Right lobe of liver (tissue), 6 donors: ENCODE measurements at regions not wholly inside any gene's neighbourhood (a gene's known extent, or its start where the extent isn't known, plus 50 kb on each side); places are given as distances from the start of the nearest gene placed in this dataset.

ENCODE experiments used
- ATAC-seq, 4 donors: fragments of 200-7000 bp; cut with Tn5 transposase; one replicate each; pipeline ENCODE4 v1.9.1; 2020; ENCODE audit warnings: mild to moderate bottlenecking in 4 of 4, moderate library complexity in 4 of 4
- DNase-seq, 3 donors: peaks; one replicate each; pipeline ENCODE4 v3.0.0-alpha.2; 2020
- H3K27ac ChIP-seq, 3 donors: fragments of 200-600 bp; one replicate each; pipeline ENCODE4 v1.8.0; 2022
- H3K27me3 ChIP-seq, 2 donors: fragments of 200-600 bp; one replicate each; pipeline ENCODE4 v1.8.0; 2022
- H3K36me3 ChIP-seq, 4 donors: fragments of 200-600 bp; sonication (generic) in 1 of 4; one replicate each; pipeline versions ENCODE4 v1.5.1 to v1.8.0; 2017 to 2022; ENCODE audit warnings: control low read depth in 1 of 4
- H3K4me1 ChIP-seq, 4 donors: fragments of 200-600 bp; sonication (generic) in 1 of 4; one replicate each; pipeline versions ENCODE4 v1.5.1 to v1.8.0; 2017 to 2022; ENCODE audit warnings: control low read depth in 1 of 4
- H3K4me3 ChIP-seq, 3 donors: fragments of 200-600 bp; one replicate each; pipeline ENCODE4 v1.8.0; 2022
- H3K9me3 ChIP-seq, 4 donors: fragments of 200-600 bp; sonication (generic) in 1 of 4; one replicate each; pipeline versions ENCODE4 v1.5.1 to v1.8.0; 2017 to 2022; ENCODE audit warnings: control low read depth in 1 of 4
- CTCF ChIP-seq, 4 donors: fragments of 200-600 bp in 3 of 4; fragments of 450-650 bp in 1 of 4; IDR thresholded peaks; one replicate each; pipeline versions ENCODE4 v1.5.1 to v1.8.0; 2016 to 2022; ENCODE audit warnings: antibody characterized with exemption in 4 of 4, mild to moderate bottlenecking in 2 of 4
- POLR2A ChIP-seq: fragments of 450-650 bp; IDR thresholded peaks from one replicate; pipeline ENCODE4 v1.6.1; 2017; ENCODE audit warnings: antibody characterized with exemption, mild to moderate bottlenecking
- WGBS: methylation state at CpG from one replicate; pipeline ENCODE4 v1.1.6; 2018; ENCODE audit warnings: low coverage, low lambda C conversion rate; ENCODE audit not compliant: insufficient coverage; ENCODE audit errors: missing lambda C conversion rate; 5-methylcytosine and 5-hydroxymethylcytosine counted together
- intact Hi-C, 2 donors: fragments of 100-400 bp; cut with DNase I; formaldehyde crosslinking; loops; one replicate each; pipeline versions ENCODE4 v1.11.2 to v1.14.1; 2022
- donor health status: DM: no; HTN: yes; CAD: no.
- donor health status: DM: no; HTN: no; CAD: no.
- donor health status: DM: no; HTN: no; CAD: no.
- donor health status: DM: no; HTN: yes; CAD: no.
- donor health status: DM: no; HTN: yes; CAD: no.

DNA sequence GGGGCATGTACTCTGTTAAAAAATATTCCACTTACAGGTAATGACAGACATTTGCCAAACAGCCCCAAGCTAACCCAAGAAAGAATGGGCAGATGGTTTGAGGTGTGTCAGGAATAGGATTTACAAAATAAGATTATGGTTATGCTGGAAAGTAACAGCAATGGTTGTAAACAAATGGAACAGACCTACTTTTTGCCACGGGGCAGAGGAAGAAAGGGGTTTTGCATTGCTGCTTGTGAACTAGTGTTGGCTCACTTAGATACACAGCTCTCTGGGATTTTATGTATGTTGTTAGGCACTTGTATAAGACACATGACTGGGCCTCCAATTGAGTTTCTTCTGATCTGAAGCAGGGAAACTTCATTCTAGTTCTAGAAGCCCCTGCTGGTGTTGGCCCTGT lies 191.5 kb upstream of the GDNF start:
- TF ChIP-seq POLR2A, result no peak
- TF ChIP-seq CTCF (IDR thresholded peaks at IDR 0.05), result no peak
- no peak for ATAC-seq
- H3K36me3 ChIP-seq, result no peaks in the 10 kb centered on the region
- no peak overlapping the region for H3K27ac ChIP-seq
- H3K27me3 ChIP-seq, result no peaks in the 10 kb centered on the region
- no peak overlapping the region for H3K4me3 ChIP-seq
- no peaks in the 10 kb centered on the region for H3K9me3 ChIP-seq
- WGBS, result 60% methylated on average over 1 of the region's 1 CpG
- intact Hi-C loops, result no loop called here
- no peak for DNase-seq
- H3K4me1 ChIP-seq, result no peaks in the 10 kb centered on the region

GRCh38 chr5:38029397-38030065 lies 189.7 kb upstream of the GDNF start:
- H3K4me1 ChIP-seq, result no peaks in the 10 kb centered on the region
- DNase-seq, result no peak
- no peak overlapping the region for H3K4me3 ChIP-seq
- TF ChIP-seq POLR2A, result no peak
- no peak for TF ChIP-seq CTCF (IDR thresholded peaks at IDR 0.05)
- 100% methylated on average over 3 of the region's 6 CpGs for WGBS
- no peaks in the 10 kb centered on the region for H3K36me3 ChIP-seq
- no peaks in the 10 kb centered on the region for H3K9me3 ChIP-seq
- intact Hi-C loops, result no loop called here
- H3K27ac ChIP-seq, result no peak overlapping the region
- H3K27me3 ChIP-seq, result no peaks in the 10 kb centered on the region
- no peak for ATAC-seq

- no peaks in the 10 kb centered on the region for H3K9me3 ChIP-seq
- 28% methylated on average over 4 of the region's 4 CpGs for WGBS
- intact Hi-C loops, result no loop called here
- no peaks in the 10 kb centered on the region for H3K4me1 ChIP-seq
- TF ChIP-seq CTCF (IDR thresholded peaks at IDR 0.05) (peak; percentile 15 to 28 (median 24)), POLR2A (no peak)
- no peaks in the 10 kb centered on the region for H3K36me3 ChIP-seq
- no peak for ATAC-seq
- DNase-seq, result no peak
- H3K4me3 ChIP-seq, result no peak overlapping the region
- no peaks in the 10 kb centered on the region for H3K27me3 ChIP-seq
- H3K27ac ChIP-seq, result no peak overlapping the region
Measured at GRCh38 chr5:38023799-38024198, 184.0 kb upstream of the GDNF start.

DNA sequence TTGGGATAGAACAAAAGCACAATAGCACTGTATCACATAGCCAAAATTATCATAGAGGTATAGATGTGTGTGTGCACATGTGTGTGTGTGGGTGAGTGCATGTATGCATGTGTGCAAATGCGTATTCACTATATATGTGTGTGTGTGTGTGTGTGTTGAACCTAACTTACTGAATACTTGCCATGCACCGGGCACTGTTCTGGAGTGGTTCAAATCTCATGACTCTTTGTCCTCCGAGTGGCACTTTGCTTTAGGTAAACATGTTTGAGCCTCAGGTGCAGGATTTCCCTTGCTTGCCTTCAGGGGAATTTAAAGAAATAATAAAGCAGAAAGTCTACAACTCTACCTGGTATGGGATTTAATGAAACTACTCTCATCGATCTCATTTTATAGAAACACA lies 183.5 kb upstream of the GDNF start:
- Histone ChIP-seq H3K27ac (no peak overlapping the region), H3K4me1 (no peaks in the 10 kb centered on the region), H3K9me3 (no peaks in the 10 kb centered on the region), H3K4me3 (no peak overlapping the region), H3K27me3 (no peaks in the 10 kb centered on the region), H3K36me3 (no peaks in the 10 kb centered on the region)
- DNase-seq, result no peak
- intact Hi-C loops, result no loop called here
- WGBS, result 56% methylated on average over 4 of the region's 4 CpGs
- TF ChIP-seq CTCF (IDR thresholded peaks at IDR 0.05) (no peak), POLR2A (no peak)
- ATAC-seq, result no peak

GRCh38 chr5:38022631-38023030 lies 182.8 kb upstream of the GDNF start:
- no peaks in the 10 kb centered on the region for H3K36me3 ChIP-seq
- no peak overlapping the region for H3K4me3 ChIP-seq
- intact Hi-C loops, result no loop called here
- ATAC-seq (no peak), DNase-seq (no peak)
- H3K27me3 ChIP-seq, result no peaks in the 10 kb centered on the region
- no peaks in the 10 kb centered on the region for H3K9me3 ChIP-seq
- TF ChIP-seq CTCF (IDR thresholded peaks at IDR 0.05) (no peak), POLR2A (no peak)
- no peaks in the 10 kb centered on the region for H3K4me1 ChIP-seq
- 45% methylated on average over 4 of the region's 4 CpGs for WGBS
- H3K27ac ChIP-seq, result no peak overlapping the region
